Mesenchymal stem cell (in vitro differentiated cells and primary cell): ENCODE measurements at regions not wholly inside any gene's neighbourhood (a gene's known extent, or its start where the extent isn't known, plus 50 kb on each side); places are given as distances from the start of the nearest gene placed in this dataset.
A peak's percentile ranks its signal among the peaks of the same experiment; 100 is the strongest.

Experiments used
- DNase-seq: peaks from one replicate; pipeline ENCODE4 v3.0.0-alpha.2; 2013
- H2AFZ ChIP-seq: one replicate; pipeline ENCODE4 v1.6.1; 2013; ENCODE audit warnings: low read depth, mild to moderate bottlenecking, control low read depth, inconsistent platforms, low read length, moderate library complexity
- H2AK5ac ChIP-seq: 2 replicates; pipeline ENCODE4 v1.6.1; 2013; ENCODE audit warnings: low read length, moderate library complexity, mild to moderate bottlenecking, inconsistent platforms; ENCODE audit not compliant: severe bottlenecking
- H2BK120ac ChIP-seq: one replicate; pipeline ENCODE4 v1.6.1; 2013; ENCODE audit warnings: low read depth, mild to moderate bottlenecking, inconsistent platforms, low read length, moderate library complexity
- H2BK12ac ChIP-seq, 2 experiments: one replicate each; pipeline ENCODE4 v1.6.1; 2013; ENCODE audit warnings: inconsistent platforms in 2 of 2, low read length in 2 of 2, mild to moderate bottlenecking in 2 of 2, moderate library complexity in 2 of 2, control low read depth in 1 of 2
- H2BK15ac ChIP-seq: one replicate; pipeline ENCODE4 v1.6.1; 2013; ENCODE audit warnings: mild to moderate bottlenecking, low read depth, inconsistent platforms; ENCODE audit not compliant: poor library complexity, severe bottlenecking
- H2BK5ac ChIP-seq: 2 replicates; pipeline ENCODE4 v1.6.1; 2013; ENCODE audit warnings: low read depth, mild to moderate bottlenecking, low read length, control low read depth, inconsistent platforms; ENCODE audit not compliant: poor library complexity, severe bottlenecking
- H3K14ac ChIP-seq, 2 experiments: one replicate each; pipeline ENCODE4 v1.6.1; 2013; ENCODE audit warnings: inconsistent platforms in 2 of 2, low read length in 2 of 2, control low read depth in 1 of 2, mild to moderate bottlenecking in 1 of 2, moderate library complexity in 1 of 2
- H3K18ac ChIP-seq, 2 experiments: one replicate each; pipeline ENCODE4 v1.6.1; 2013; ENCODE audit warnings: inconsistent platforms in 2 of 2, low read length in 2 of 2, control low read depth in 1 of 2, low read depth in 1 of 2, mild to moderate bottlenecking in 1 of 2
- H3K23ac ChIP-seq, 2 experiments: one replicate each; pipeline ENCODE4 v1.6.1; 2013; ENCODE audit warnings: inconsistent platforms in 2 of 2, low read length in 2 of 2, mild to moderate bottlenecking in 2 of 2, moderate library complexity in 2 of 2, control low read depth in 1 of 2
- H3K27ac ChIP-seq: 2 replicates; pipeline ENCODE4 v1.5.1; 2013; ENCODE audit warnings: mild to moderate bottlenecking, moderate library complexity, low read length, control low read depth, inconsistent platforms; ENCODE audit not compliant: poor library complexity, severe bottlenecking
- H3K27me3 ChIP-seq, 2 experiments: 2 replicates each; pipeline versions ENCODE4 v1.6.1 to v1.7.0; 2013; ENCODE audit warnings: low read length in 2 of 2, mild to moderate bottlenecking in 2 of 2, moderate library complexity in 2 of 2, control low read depth in 1 of 2, inconsistent platforms in 1 of 2; ENCODE audit not compliant: control insufficient read depth in 1 of 2, insufficient read depth in 1 of 2
- H3K36me3 ChIP-seq, 2 experiments: 2 replicates each; pipeline versions ENCODE4 v1.6.1 to v1.7.0; 2013; ENCODE audit warnings: low read length in 2 of 2, control low read depth in 1 of 2, inconsistent platforms in 1 of 2, low read depth in 1 of 2, mild to moderate bottlenecking in 1 of 2; ENCODE audit not compliant: insufficient read depth in 2 of 2, control insufficient read depth in 1 of 2
- H3K4ac ChIP-seq, 2 experiments: one replicate each; pipeline ENCODE4 v1.6.1; 2013; ENCODE audit warnings: inconsistent platforms in 2 of 2, low read length in 2 of 2, mild to moderate bottlenecking in 2 of 2, moderate library complexity in 2 of 2, control low read depth in 1 of 2, low read depth in 1 of 2
- H3K4me1 ChIP-seq: 2 replicates; pipeline ENCODE4 v1.6.1; 2013; ENCODE audit warnings: low read depth, low read length, control low read depth; ENCODE audit not compliant: control insufficient read depth, insufficient read depth
- H3K4me2 ChIP-seq: 2 replicates; pipeline ENCODE4 v1.6.1; 2013; ENCODE audit warnings: low read length, mild to moderate bottlenecking, inconsistent platforms; ENCODE audit not compliant: poor library complexity, severe bottlenecking
- H3K4me3 ChIP-seq, 2 experiments: 2 replicates each; pipeline versions ENCODE4 v1.5.1 to v1.7.0; 2013; ENCODE audit warnings: low read length in 2 of 2, mild to moderate bottlenecking in 2 of 2, control low read depth in 1 of 2, low read depth in 1 of 2; ENCODE audit not compliant: insufficient read depth in 1 of 2
- H3K79me1 ChIP-seq: replicated peaks from 2 replicates; pipeline ENCODE4 v1.6.1; 2013; ENCODE audit warnings: mild to moderate bottlenecking, control low read depth, low read length, inconsistent platforms; ENCODE audit not compliant: poor library complexity, severe bottlenecking
- H3K9ac ChIP-seq: 2 replicates; pipeline ENCODE4 v1.7.0; 2013; ENCODE audit warnings: mild to moderate bottlenecking, low read length, moderate library complexity
- H3K9me3 ChIP-seq: 2 replicates; pipeline ENCODE4 v1.7.0; 2013; ENCODE audit warnings: mild to moderate bottlenecking, low read length; ENCODE audit not compliant: control insufficient read depth
- H4K8ac ChIP-seq: one replicate; pipeline ENCODE4 v1.6.1; 2013; ENCODE audit warnings: inconsistent platforms, mild to moderate bottlenecking, low read length, moderate library complexity
- H4K91ac ChIP-seq: one replicate; pipeline ENCODE4 v1.6.1; 2013; ENCODE audit warnings: mild to moderate bottlenecking, low read length, inconsistent platforms
- WGBS: methylation state at CpG from one replicate; pipeline ENCODE4 v1.1.7; 2013; ENCODE audit warnings: mixed read lengths; 5-methylcytosine and 5-hydroxymethylcytosine counted together

GRCh38 chr2:57452634-57453033 lies 594.0 kb upstream of the VRK2 start:
- 88% methylated on average over 3 of the region's 4 CpGs for WGBS
- H3K14ac ChIP-seq, result no peak overlapping the region
- H3K4me3 ChIP-seq, result no peak overlapping the region
- H3K18ac ChIP-seq, result no peak overlapping the region
- no peaks in the 10 kb centered on the region for H3K9me3 ChIP-seq
- H3K4me1 ChIP-seq, result no peaks in the 10 kb centered on the region
- no peak overlapping the region for H2BK120ac ChIP-seq
- H3K36me3 ChIP-seq, result no peaks in the 10 kb centered on the region
- no peak overlapping the region for H2AK5ac ChIP-seq
- no peak overlapping the region for H4K91ac ChIP-seq
- no peak overlapping the region for H3K4ac ChIP-seq
- H2AFZ ChIP-seq, result no peak overlapping the region
- no peak overlapping the region for H3K23ac ChIP-seq
- no peak overlapping the region for H3K27ac ChIP-seq
- H3K9ac ChIP-seq, result no peak overlapping the region
- no peak for DNase-seq
- H2BK12ac ChIP-seq, result no peak overlapping the region
- H2BK5ac ChIP-seq, result no peak overlapping the region
- H2BK15ac ChIP-seq, result no peak overlapping the region
- no peak overlapping the region for H3K4me2 ChIP-seq
- no peaks in the 10 kb centered on the region for H3K27me3 ChIP-seq
- no peaks in the 10 kb centered on the region for H3K79me1 ChIP-seq
- no peak overlapping the region for H4K8ac ChIP-seq

GRCh38 chr2:57453945-57454344 lies 592.7 kb upstream of the VRK2 start:
- H3K18ac ChIP-seq, result no peak overlapping the region
- H3K27ac ChIP-seq, result no peak overlapping the region
- no peak overlapping the region for H3K9ac ChIP-seq
- H3K4me2 ChIP-seq, result no peak overlapping the region
- H3K36me3 ChIP-seq, result no peaks in the 10 kb centered on the region
- H4K8ac ChIP-seq, result no peak overlapping the region
- H3K9me3 ChIP-seq, result no peaks in the 10 kb centered on the region
- H4K91ac ChIP-seq, result no peak overlapping the region
- H2BK120ac ChIP-seq, result no peak overlapping the region
- no peak overlapping the region for H2BK5ac ChIP-seq
- no peak overlapping the region for H3K23ac ChIP-seq
- no peak overlapping the region for H2BK12ac ChIP-seq
- H2AFZ ChIP-seq, result no peak overlapping the region
- H3K4me3 ChIP-seq, result no peak overlapping the region
- H2BK15ac ChIP-seq, result no peak overlapping the region
- H3K4me1 ChIP-seq, result no peaks in the 10 kb centered on the region
- no peak for DNase-seq
- H3K27me3 ChIP-seq, result no peaks in the 10 kb centered on the region
- 70% methylated on average over 1 of the region's 1 CpG for WGBS
- H3K14ac ChIP-seq, result no peak overlapping the region
- no peak overlapping the region for H3K4ac ChIP-seq
- no peak overlapping the region for H2AK5ac ChIP-seq
- no peaks in the 10 kb centered on the region for H3K79me1 ChIP-seq

- no peaks in the 10 kb centered on the region for H3K36me3 ChIP-seq
- no peak overlapping the region for H3K23ac ChIP-seq
- H3K14ac ChIP-seq, result no peak overlapping the region
- no peak overlapping the region for H2AFZ ChIP-seq
- no peaks in the 10 kb centered on the region for H3K4me1 ChIP-seq
- H3K9ac ChIP-seq, result no peak overlapping the region
- H3K27me3 ChIP-seq, result no peaks in the 10 kb centered on the region
- H4K8ac ChIP-seq, result no peak overlapping the region
- no peak overlapping the region for H2BK12ac ChIP-seq
- DNase-seq, result peak; percentile 27
- no peak overlapping the region for H3K4me3 ChIP-seq
- H2AK5ac ChIP-seq, result no peak overlapping the region
- H3K4me2 ChIP-seq, result no peak overlapping the region
- no peak overlapping the region for H2BK120ac ChIP-seq
- no peak overlapping the region for H2BK5ac ChIP-seq
- no peak overlapping the region for H3K18ac ChIP-seq
- H3K27ac ChIP-seq, result no peak overlapping the region
- WGBS, result 76% methylated on average over 2 of the region's 2 CpGs
- H3K79me1 ChIP-seq, result no peaks in the 10 kb centered on the region
- H4K91ac ChIP-seq, result no peak overlapping the region
- H3K4ac ChIP-seq, result no peak overlapping the region
- H2BK15ac ChIP-seq, result no peak overlapping the region
- H3K9me3 ChIP-seq, result no peaks in the 10 kb centered on the region
These were observed 586.0 kb upstream of the VRK2 start for GRCh38 chr2:57460396-57461276.

- Histone ChIP-seq H2BK15ac (no peak overlapping the region), H4K8ac (no peak overlapping the region), H2AK5ac (no peak overlapping the region), H3K18ac (no peak overlapping the region), H2BK5ac (no peak overlapping the region), H2BK120ac (no peak overlapping the region), H3K9me3 (no peaks in the 10 kb centered on the region), H3K79me1 (no peaks in the 10 kb centered on the region), H3K14ac (no peak overlapping the region), H3K4ac (no peak overlapping the region), H3K4me3 (no peak overlapping the region), H3K4me2 (no peak overlapping the region), H3K9ac (no peak overlapping the region), H3K27me3 (no peaks in the 10 kb centered on the region), H3K27ac (no peak overlapping the region), H3K4me1 (no peaks in the 10 kb centered on the region), H3K23ac (no peak overlapping the region), H2AFZ (no peak overlapping the region), H4K91ac (no peak overlapping the region), H3K36me3 (no peaks in the 10 kb centered on the region), H2BK12ac (no peak overlapping the region)
- DNase-seq, result no peak
- 82% methylated on average over 3 of the region's 4 CpGs for WGBS
These were observed 585.0 kb upstream of the VRK2 start for GRCh38 chr2:57461624-57462023.
